ENCODE measurements at regions not wholly inside any gene's neighbourhood (a gene's known extent, or its start where the extent isn't known, plus 50 kb on each side); places are given as distances from the start of the nearest gene placed in this dataset.

DNA sequence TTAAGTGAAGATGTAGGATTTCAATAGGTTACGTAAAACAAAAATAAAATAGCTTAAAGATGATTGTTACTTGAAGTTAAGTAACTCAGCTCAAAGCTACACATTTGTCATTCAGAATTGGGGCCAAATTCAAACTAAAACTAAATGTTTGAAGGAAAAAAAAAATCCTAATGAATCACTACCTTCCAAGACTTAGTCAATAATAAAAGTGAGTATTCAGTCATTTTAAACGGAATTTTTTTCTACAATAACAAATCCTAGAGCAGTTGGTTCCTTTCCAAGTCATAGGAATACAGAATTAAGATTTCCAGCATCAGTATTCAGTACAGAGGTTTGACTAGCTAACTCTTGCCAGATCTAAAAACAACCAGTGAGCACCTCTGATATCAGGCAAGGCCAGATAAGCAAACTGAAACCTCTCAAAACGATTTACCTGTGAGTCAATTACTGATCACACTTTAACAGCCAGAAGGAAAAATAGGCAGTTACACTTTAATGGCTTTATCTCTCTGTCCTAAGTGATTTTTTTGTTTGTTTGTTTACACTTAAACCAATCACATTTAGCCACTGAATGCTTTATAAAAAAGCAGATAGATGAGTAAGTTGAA is 669.8 kb upstream of the ANKRD30A start:
- no peak for TF ChIP-seq BACH1 (IDR thresholded peaks at IDR 0.05; ENCODE audit: borderline replicate concordance)
- TF ChIP-seq POLR2AphosphoS5 (IDR thresholded peaks at IDR 0.05; ENCODE audit: low read length) = no peak
- TF ChIP-seq TAF1 (IDR thresholded peaks at IDR 0.05; ENCODE audit: borderline replicate concordance, low read depth, low read length) = no peak
- TF ChIP-seq LARP7 (IDR thresholded peaks at IDR 0.05) = no peak
- no peak for TF ChIP-seq STAT3 (IDR thresholded peaks at IDR 0.05; ENCODE audit: low read depth, low read length)
